Stomach smooth muscle (tissue), 2 donors: ENCODE measurements at regions not wholly inside any gene's neighbourhood (a gene's known extent, or its start where the extent isn't known, plus 50 kb on each side); places are given as distances from the start of the nearest gene placed in this dataset.

Experiments used
- H3K27ac ChIP-seq: one replicate; pipeline ENCODE4 v1.7.0; 2013; ENCODE audit warnings: mild to moderate bottlenecking, low read length, inconsistent platforms
- H3K27me3 ChIP-seq, 2 donors: one replicate each; pipeline ENCODE4 v1.7.0; 2013; ENCODE audit warnings: low read length in 2 of 2; ENCODE audit not compliant: insufficient read depth in 2 of 2, control insufficient read depth in 1 of 2
- H3K36me3 ChIP-seq, 2 donors: one replicate each; pipeline ENCODE4 v1.7.0; 2013; ENCODE audit warnings: low read length in 2 of 2; ENCODE audit not compliant: control insufficient read depth in 2 of 2, insufficient read depth in 2 of 2
- H3K4me1 ChIP-seq: one replicate; pipeline ENCODE4 v1.7.0; 2013; ENCODE audit warnings: low read length; ENCODE audit not compliant: control insufficient read depth, insufficient read depth
- H3K4me3 ChIP-seq, 2 donors: one replicate each; pipeline ENCODE4 v1.7.0; 2013; ENCODE audit warnings: low read length in 2 of 2
- H3K9ac ChIP-seq, 2 donors: one replicate each; pipeline ENCODE4 v1.7.0; 2013; ENCODE audit warnings: low read length in 2 of 2, mild to moderate bottlenecking in 1 of 2
- H3K9me3 ChIP-seq, 2 donors: one replicate each; pipeline ENCODE4 v1.7.0; 2013; ENCODE audit warnings: low read length in 2 of 2; ENCODE audit not compliant: control insufficient read depth in 2 of 2
- donor health status: healthy.
- donor health status: Pancreatic carcinoma.

GRCh38 chr2:39514825-39515224, 77.7 kb upstream of the MAP4K3 start:
- Histone ChIP-seq H3K27ac (peak overlapping the region; percentile 90), H3K4me1 (peaks cover 46% of the 10 kb centered on the region), H3K9me3 (no peaks in the 10 kb centered on the region), H3K36me3 (no peaks in the 10 kb centered on the region), H3K27me3 (no peaks in the 10 kb centered on the region), H3K4me3 (no peak overlapping the region), H3K9ac (no peak overlapping the region)

- Histone ChIP-seq H3K4me1 (peaks cover 46% of the 10 kb centered on the region), H3K36me3 (no peaks in the 10 kb centered on the region), H3K9me3 (no peaks in the 10 kb centered on the region), H3K9ac (no peak overlapping the region), H3K27ac (peak overlapping the region; percentile 90), H3K27me3 (no peaks in the 10 kb centered on the region), H3K4me3 (no peak overlapping the region)
Observed at GRCh38 chr2:39515273-39515896, 78.3 kb upstream of the MAP4K3 start.

DNA sequence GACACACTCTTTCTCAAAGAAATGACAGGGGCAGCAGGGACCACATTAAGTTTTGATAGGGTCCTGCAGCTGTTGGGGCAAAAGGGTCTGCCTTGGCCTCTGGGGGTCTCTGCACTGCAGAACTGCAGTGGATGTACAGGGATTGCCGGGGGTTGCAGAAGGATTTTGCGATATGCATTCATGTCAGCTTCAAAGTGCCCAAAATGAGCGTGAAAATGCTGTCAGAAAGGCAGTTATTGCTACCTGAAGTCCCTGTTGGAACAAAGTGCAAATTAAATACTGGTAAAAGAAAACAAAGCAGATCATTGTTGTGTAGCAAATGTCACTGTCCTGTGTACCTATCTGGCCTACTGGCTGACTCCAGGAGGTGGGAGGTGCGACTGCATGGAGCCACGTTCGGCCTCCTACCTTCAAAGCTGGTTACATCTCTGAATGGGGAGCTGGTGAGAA, 78.8 kb upstream of the MAP4K3 start:
- Histone ChIP-seq H3K9ac (no peak overlapping the region), H3K4me3 (no peak overlapping the region), H3K4me1 (peaks cover 46% of the 10 kb centered on the region), H3K36me3 (no peaks in the 10 kb centered on the region), H3K27me3 (no peaks in the 10 kb centered on the region), H3K9me3 (no peaks in the 10 kb centered on the region), H3K27ac (peak overlapping the region; percentile 90)

DNA sequence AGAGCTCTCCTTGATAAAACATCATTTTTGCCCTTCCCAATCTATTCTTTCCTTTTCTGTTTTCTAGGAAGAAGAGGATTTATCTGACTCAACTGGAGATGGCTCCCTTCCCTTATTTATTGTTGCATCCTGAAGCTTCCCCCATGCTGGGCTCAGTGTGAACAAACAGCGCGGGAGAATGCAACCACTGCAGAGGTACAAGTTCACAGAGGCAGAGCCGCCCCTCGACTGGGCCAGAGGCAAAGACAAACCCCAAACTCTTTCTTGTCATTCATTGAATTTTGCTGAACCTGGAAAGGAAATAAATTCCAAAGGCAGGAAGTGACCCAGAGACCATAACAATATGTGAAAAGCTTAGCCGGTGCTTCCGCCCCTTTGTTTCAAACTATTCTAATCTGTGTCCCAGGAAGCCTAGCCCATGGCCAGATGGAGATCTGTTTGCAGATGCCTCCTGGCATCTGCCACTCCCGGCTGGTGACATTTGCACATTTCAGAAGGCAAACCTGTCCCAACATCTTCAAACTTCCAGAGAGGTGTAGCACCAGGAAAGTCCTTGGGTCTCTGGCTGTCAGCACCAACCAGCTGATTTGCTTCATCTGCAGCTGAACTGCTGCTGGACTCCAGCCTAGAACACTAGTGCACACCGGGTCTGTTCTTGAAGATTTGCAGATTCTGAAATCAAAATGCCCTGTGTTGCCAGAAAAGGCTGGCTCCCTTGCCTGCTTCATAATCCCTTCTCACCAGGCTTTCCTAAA, 79.4 kb upstream of the MAP4K3 start:
- Histone ChIP-seq H3K4me1 (peaks cover 40% of the 10 kb centered on the region), H3K9me3 (no peaks in the 10 kb centered on the region), H3K9ac (peak overlapping the region in 1 of 2 donors; percentile 13), H3K27me3 (no peaks in the 10 kb centered on the region), H3K27ac (peak overlapping the region; percentile 90), H3K4me3 (peak overlapping the region in 1 of 2 donors; percentile 29), H3K36me3 (no peaks in the 10 kb centered on the region)

DNA sequence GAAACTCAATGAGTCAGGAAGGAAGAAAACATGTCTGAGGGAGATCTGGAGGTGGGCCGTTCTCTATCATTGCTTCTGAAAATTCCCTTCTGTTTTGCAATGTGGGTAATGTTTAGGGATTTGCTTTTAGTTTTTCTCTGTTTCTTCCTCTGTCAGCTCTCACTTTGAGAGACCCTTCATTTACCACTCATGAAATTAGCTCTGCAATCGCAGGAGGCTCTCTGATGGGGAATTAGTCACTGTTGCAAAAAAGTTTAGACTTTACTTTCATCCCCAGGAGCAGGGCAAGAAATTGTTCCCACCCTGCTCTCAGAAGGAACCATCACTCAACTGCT, 80.0 kb upstream of the MAP4K3 start:
- Histone ChIP-seq H3K36me3 (no peaks in the 10 kb centered on the region), H3K9me3 (no peaks in the 10 kb centered on the region), H3K9ac (peak overlapping the region; percentile 18 to 51), H3K4me1 (peaks cover 37% of the 10 kb centered on the region), H3K27me3 (no peaks in the 10 kb centered on the region), H3K27ac (peak overlapping the region; percentile 90), H3K4me3 (peak overlapping the region in 1 of 2 donors; percentile 29)

DNA sequence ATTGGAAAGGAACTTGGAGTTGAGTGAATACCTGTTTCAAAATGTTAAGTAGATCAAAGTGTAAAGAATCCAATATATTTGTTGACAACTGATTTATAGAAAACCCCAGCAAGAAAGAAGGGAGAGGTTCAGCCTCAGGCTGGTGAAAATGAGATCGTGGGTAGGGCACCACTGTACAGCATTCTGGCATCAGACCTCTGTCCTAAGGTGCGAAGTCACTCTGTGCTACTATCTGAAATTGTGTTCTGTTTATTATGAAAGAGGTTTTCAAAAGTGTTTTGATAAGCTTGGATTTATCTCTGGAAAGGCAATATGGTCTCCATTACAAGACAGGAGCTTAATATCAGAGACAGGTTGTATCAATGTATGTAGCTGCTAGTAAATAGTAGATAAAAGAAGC, 80.5 kb upstream of the MAP4K3 start:
- Histone ChIP-seq H3K4me3 (no peak overlapping the region), H3K9ac (peak overlapping the region; percentile 18 to 51), H3K27me3 (no peaks in the 10 kb centered on the region), H3K36me3 (no peaks in the 10 kb centered on the region), H3K9me3 (no peaks in the 10 kb centered on the region), H3K4me1 (peaks cover 32% of the 10 kb centered on the region), H3K27ac (peak overlapping the region; percentile 90)

- Histone ChIP-seq H3K9ac (no peak overlapping the region), H3K36me3 (no peaks in the 10 kb centered on the region), H3K27me3 (no peaks in the 10 kb centered on the region), H3K27ac (no peak overlapping the region), H3K4me1 (peaks cover 31% of the 10 kb centered on the region), H3K4me3 (no peak overlapping the region), H3K9me3 (no peaks in the 10 kb centered on the region)
Observed at GRCh38 chr2:39519886-39520285, 82.8 kb upstream of the MAP4K3 start.

DNA sequence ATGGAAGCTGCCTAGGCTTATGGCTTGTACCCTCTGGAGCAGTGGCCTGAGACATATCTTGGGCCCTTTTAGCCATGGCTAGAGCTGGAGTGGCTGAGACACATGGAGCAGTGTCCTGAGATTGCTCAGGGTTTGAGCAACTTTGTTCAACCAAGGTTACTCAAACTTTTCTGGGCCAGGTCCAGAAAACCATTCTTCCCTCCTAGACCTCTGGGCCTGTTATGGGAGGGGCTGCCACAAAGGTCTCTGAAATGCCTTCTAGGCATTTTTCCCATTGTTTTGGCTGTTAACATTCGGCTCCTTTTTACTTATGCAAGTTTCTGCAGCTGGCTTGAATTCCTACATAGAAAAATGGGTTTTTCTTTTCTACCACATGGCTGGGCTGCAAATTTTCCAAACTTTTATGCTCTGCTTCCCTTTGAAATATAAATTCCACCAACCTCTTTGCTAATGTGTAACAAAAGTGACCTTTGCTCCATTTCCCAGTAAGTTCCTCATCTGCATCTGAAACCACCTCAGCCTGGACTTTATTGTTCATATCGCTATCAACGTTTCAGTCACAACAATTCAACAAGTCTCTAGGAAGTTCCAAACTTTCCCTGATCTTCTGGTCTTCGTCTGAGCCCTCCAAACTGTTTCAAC, 84.9 kb upstream of the MAP4K3 start:
- Histone ChIP-seq H3K9ac (no peak overlapping the region), H3K27ac (no peak overlapping the region), H3K36me3 (no peaks in the 10 kb centered on the region), H3K4me1 (peaks cover 19% of the 10 kb centered on the region), H3K9me3 (no peaks in the 10 kb centered on the region), H3K27me3 (no peaks in the 10 kb centered on the region), H3K4me3 (no peak overlapping the region)

GRCh38 chr2:39522518-39522877, 85.4 kb upstream of the MAP4K3 start:
- no peak overlapping the region for H3K4me3 ChIP-seq
- H3K27me3 ChIP-seq, result no peaks in the 10 kb centered on the region
- no peak overlapping the region for H3K27ac ChIP-seq
- H3K36me3 ChIP-seq, result no peaks in the 10 kb centered on the region
- no peak overlapping the region for H3K9ac ChIP-seq
- H3K9me3 ChIP-seq, result no peaks in the 10 kb centered on the region
- H3K4me1 ChIP-seq, result peaks cover 14% of the 10 kb centered on the region

DNA sequence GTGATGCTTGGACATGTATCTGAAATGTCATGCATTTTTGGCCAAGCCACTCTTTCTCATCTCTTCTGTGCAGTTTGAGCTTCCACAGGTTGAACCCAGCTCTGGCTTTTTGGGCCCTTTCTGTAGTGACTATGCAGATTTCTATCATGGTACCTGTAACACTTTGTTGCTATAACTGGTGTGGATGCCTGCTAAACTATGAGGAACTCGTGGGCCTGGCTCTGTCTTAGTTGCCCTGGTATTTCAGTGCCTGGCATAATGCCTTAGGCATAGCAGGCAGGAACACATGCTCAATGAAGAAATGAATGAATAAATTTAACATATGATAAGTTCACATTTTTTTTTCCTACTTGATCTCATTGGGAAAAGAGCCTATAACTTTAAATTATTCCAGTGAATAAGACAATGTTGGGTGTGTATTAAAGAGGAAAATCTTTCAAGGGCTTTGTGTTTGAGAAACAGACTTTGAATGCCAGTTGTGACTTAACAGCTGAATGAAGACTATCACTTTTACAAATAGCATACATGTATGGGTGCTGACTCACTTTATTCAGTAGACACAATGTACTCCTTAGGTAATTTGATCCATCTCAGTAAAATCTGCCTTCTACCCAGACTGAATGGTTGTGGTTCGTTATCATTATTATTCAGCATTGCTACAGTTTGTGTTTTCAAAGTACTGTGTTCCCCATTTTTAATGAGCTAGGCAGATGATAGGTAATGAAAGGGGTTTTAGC, 86.4 kb upstream of the MAP4K3 start:
- Histone ChIP-seq H3K4me1 (peaks cover 12% of the 10 kb centered on the region), H3K4me3 (no peak overlapping the region), H3K9ac (no peak overlapping the region), H3K27ac (no peak overlapping the region), H3K9me3 (no peaks in the 10 kb centered on the region), H3K27me3 (no peaks in the 10 kb centered on the region), H3K36me3 (no peaks in the 10 kb centered on the region)
